Vagina (tissue), 2 donors: ENCODE measurements at regions not wholly inside any gene's neighbourhood (a gene's known extent, or its start where the extent isn't known, plus 50 kb on each side); places are given as distances from the start of the nearest gene placed in this dataset.

Experiments used
- DNase-seq, 2 donors: peaks; one replicate each; pipeline ENCODE4 v3.0.0-alpha.2; 2017; ENCODE audit errors: extremely low spot score in 2 of 2
- H3K27ac ChIP-seq: fragments of 200-600 bp; sonication (generic); one replicate; pipeline ENCODE4 v1.5.1; 2019
- H3K27me3 ChIP-seq: fragments of 200-600 bp; sonication (generic); one replicate; pipeline ENCODE4 v1.5.1; 2019
- H3K36me3 ChIP-seq, 2 donors: fragments of 200-600 bp; sonication (generic); one replicate each; pipeline ENCODE4 v1.5.1; 2017 to 2019
- H3K4me1 ChIP-seq: fragments of 200-600 bp; sonication (generic); one replicate; pipeline ENCODE4 v1.5.1; 2019
- H3K4me3 ChIP-seq, 2 donors: fragments of 200-600 bp; sonication (generic); 1 replicate in 1 of 2; 2 replicates in 1 of 2; pipeline ENCODE4 v1.5.1; 2016 to 2019
- H3K9me3 ChIP-seq: fragments of 200-600 bp; sonication (generic); one replicate; pipeline ENCODE4 v1.5.1; 2019
- CTCF ChIP-seq, 3 experiments: fragments of 450-650 bp in 2 of 3; fragments of 200-600 bp in 1 of 3; sonication (generic) in 1 of 3; IDR thresholded peaks; one replicate each; pipeline ENCODE4 v1.5.1; 2017 to 2019; ENCODE audit warnings: antibody characterized with exemption in 3 of 3, mild to moderate bottlenecking in 2 of 3, moderate library complexity in 2 of 3
- POLR2A ChIP-seq, 2 donors: fragments of 450-650 bp; IDR thresholded peaks; one replicate each; pipeline ENCODE4 v1.6.1; 2017; ENCODE audit warnings: antibody characterized with exemption in 2 of 2, mild to moderate bottlenecking in 2 of 2, moderate library complexity in 2 of 2
- POLR2AphosphoS5 ChIP-seq, 2 donors: sonication (generic); formaldehyde crosslinking; IDR thresholded peaks; one replicate each; pipeline ENCODE4 v1.9.0; 2017; ENCODE audit warnings: antibody characterized with exemption in 2 of 2, mild to moderate bottlenecking in 2 of 2, low read depth in 1 of 2; ENCODE audit not compliant: insufficient read depth in 1 of 2
- intact Hi-C: fragments of 100-400 bp; cut with DNase I; formaldehyde crosslinking; loops from one replicate; pipeline ENCODE4 v1.15.1; 2023

GRCh38 chr15:31561156-31561555 is 234.5 kb downstream of the KLF13 start:
- H3K4me1 ChIP-seq: no peaks in the 10 kb centered on the region
- H3K27ac ChIP-seq: no peak overlapping the region
- intact Hi-C loops: loop anchor here (1.0 kb wide), 1 partner anchor 16 kb away; no protein-coding TSS in a partner anchor
- H3K4me3 ChIP-seq: no peak overlapping the region
- peak in 1 of 2 donors; percentile 69 for DNase-seq
- H3K36me3 ChIP-seq: no peaks in the 10 kb centered on the region
- H3K9me3 ChIP-seq: no peaks in the 10 kb centered on the region
- TF ChIP-seq CTCF (IDR thresholded peaks at IDR 0.05): no peak
- no peak for TF ChIP-seq POLR2AphosphoS5 (IDR thresholded peaks at IDR 0.05; ENCODE audit: insufficient read depth in 1 of 2, low read depth in 1 of 2)
- no peak for TF ChIP-seq POLR2A (IDR thresholded peaks at IDR 0.05)
- H3K27me3 ChIP-seq: no peaks in the 10 kb centered on the region

- DNase-seq: no peak
- H3K27ac ChIP-seq: no peak overlapping the region
- H3K4me1 ChIP-seq: no peaks in the 10 kb centered on the region
- no peak for TF ChIP-seq CTCF (IDR thresholded peaks at IDR 0.05)
- TF ChIP-seq POLR2AphosphoS5 (IDR thresholded peaks at IDR 0.05; ENCODE audit: insufficient read depth in 1 of 2, low read depth in 1 of 2): no peak
- no peak for TF ChIP-seq POLR2A (IDR thresholded peaks at IDR 0.05)
- no peaks in the 10 kb centered on the region for H3K9me3 ChIP-seq
- intact Hi-C loops: no loop called here
- H3K4me3 ChIP-seq: no peak overlapping the region
- no peaks in the 10 kb centered on the region for H3K36me3 ChIP-seq
- H3K27me3 ChIP-seq: no peaks in the 10 kb centered on the region
These were observed 236.4 kb downstream of the KLF13 start for GRCh38 chr15:31563001-31563400.

- Histone ChIP-seq H3K27ac (no peak overlapping the region), H3K4me1 (no peaks in the 10 kb centered on the region), H3K4me3 (no peak overlapping the region), H3K9me3 (no peaks in the 10 kb centered on the region), H3K36me3 (no peaks in the 10 kb centered on the region), H3K27me3 (no peaks in the 10 kb centered on the region)
- no peak for TF ChIP-seq POLR2A (IDR thresholded peaks at IDR 0.05)
- TF ChIP-seq CTCF (IDR thresholded peaks at IDR 0.05): no peak
- TF ChIP-seq POLR2AphosphoS5 (IDR thresholded peaks at IDR 0.05; ENCODE audit: insufficient read depth in 1 of 2, low read depth in 1 of 2): no peak
- DNase-seq: peak in 1 of 2 donors; percentile 65
- intact Hi-C loops: no loop called here
These were observed 236.8 kb downstream of the KLF13 start for GRCh38 chr15:31563421-31563820.

- TF ChIP-seq CTCF (IDR thresholded peaks at IDR 0.05) (no peak), POLR2A (IDR thresholded peaks at IDR 0.05) (no peak), POLR2AphosphoS5 (IDR thresholded peaks at IDR 0.05; ENCODE audit: insufficient read depth in 1 of 2, low read depth in 1 of 2) (no peak)
- Histone ChIP-seq H3K9me3 (no peaks in the 10 kb centered on the region), H3K27ac (no peak overlapping the region), H3K36me3 (no peaks in the 10 kb centered on the region), H3K27me3 (no peaks in the 10 kb centered on the region), H3K4me1 (no peaks in the 10 kb centered on the region), H3K4me3 (no peak overlapping the region)
- intact Hi-C loops: no loop called here
- peak; percentile 19 to 65 for DNase-seq
These were observed 241.2 kb downstream of the KLF13 start for GRCh38 chr15:31567861-31568260.

- no peaks in the 10 kb centered on the region for H3K27me3 ChIP-seq
- no peaks in the 10 kb centered on the region for H3K36me3 ChIP-seq
- H3K4me3 ChIP-seq: no peak overlapping the region
- intact Hi-C loops: no loop called here
- TF ChIP-seq CTCF (IDR thresholded peaks at IDR 0.05): no peak
- TF ChIP-seq POLR2A (IDR thresholded peaks at IDR 0.05): no peak
- no peak for TF ChIP-seq POLR2AphosphoS5 (IDR thresholded peaks at IDR 0.05; ENCODE audit: insufficient read depth in 1 of 2, low read depth in 1 of 2)
- no peaks in the 10 kb centered on the region for H3K4me1 ChIP-seq
- H3K27ac ChIP-seq: no peak overlapping the region
- peak in 1 of 2 donors; percentile 87 for DNase-seq
- H3K9me3 ChIP-seq: no peaks in the 10 kb centered on the region
These were observed 243.2 kb downstream of the KLF13 start for GRCh38 chr15:31569836-31570235.
